Glutamatergic neuron (in vitro differentiated cells): ENCODE measurements at regions not wholly inside any gene's neighbourhood (a gene's known extent, or its start where the extent isn't known, plus 50 kb on each side); places are given as distances from the start of the nearest gene placed in this dataset.

Source experiments
- DNase-seq: peaks from one replicate; pipeline ENCODE4 v3.0.0; 2022
- H3K27ac Mint-ChIP-seq: one replicate; pipeline ENCODE4 v1.8.0; 2020; ENCODE audit warnings: mild to moderate bottlenecking, mixed read lengths, inconsistent platforms; ENCODE audit not compliant: unreplicated experiment
- H3K27me3 Mint-ChIP-seq: one replicate; pipeline ENCODE4 v1.8.0; 2020; ENCODE audit warnings: mild to moderate bottlenecking, moderate library complexity, mixed read lengths, inconsistent platforms; ENCODE audit not compliant: unreplicated experiment
- H3K36me3 Mint-ChIP-seq: one replicate; pipeline ENCODE4 v1.8.0; 2020; ENCODE audit warnings: mild to moderate bottlenecking, mixed read lengths, inconsistent platforms; ENCODE audit not compliant: unreplicated experiment
- H3K4me1 Mint-ChIP-seq: one replicate; pipeline ENCODE4 v1.8.0; 2020; ENCODE audit warnings: mild to moderate bottlenecking, low read depth, mixed read lengths, inconsistent platforms; ENCODE audit not compliant: unreplicated experiment
- H3K4me3 Mint-ChIP-seq: one replicate; pipeline ENCODE4 v1.8.0; 2020; ENCODE audit warnings: mild to moderate bottlenecking, mixed read lengths, inconsistent platforms; ENCODE audit not compliant: unreplicated experiment
- H3K9me3 Mint-ChIP-seq: one replicate; pipeline ENCODE4 v1.8.0; 2020; ENCODE audit warnings: mild to moderate bottlenecking, moderate library complexity, mixed read lengths, inconsistent platforms; ENCODE audit not compliant: unreplicated experiment
- CTCF ChIP-seq: fragments of 200-600 bp; sonication (generic); IDR thresholded peaks from one replicate; pipeline ENCODE4 v1.5.0; 2021; ENCODE audit not compliant: partially characterized antibody, unreplicated experiment

DNA sequence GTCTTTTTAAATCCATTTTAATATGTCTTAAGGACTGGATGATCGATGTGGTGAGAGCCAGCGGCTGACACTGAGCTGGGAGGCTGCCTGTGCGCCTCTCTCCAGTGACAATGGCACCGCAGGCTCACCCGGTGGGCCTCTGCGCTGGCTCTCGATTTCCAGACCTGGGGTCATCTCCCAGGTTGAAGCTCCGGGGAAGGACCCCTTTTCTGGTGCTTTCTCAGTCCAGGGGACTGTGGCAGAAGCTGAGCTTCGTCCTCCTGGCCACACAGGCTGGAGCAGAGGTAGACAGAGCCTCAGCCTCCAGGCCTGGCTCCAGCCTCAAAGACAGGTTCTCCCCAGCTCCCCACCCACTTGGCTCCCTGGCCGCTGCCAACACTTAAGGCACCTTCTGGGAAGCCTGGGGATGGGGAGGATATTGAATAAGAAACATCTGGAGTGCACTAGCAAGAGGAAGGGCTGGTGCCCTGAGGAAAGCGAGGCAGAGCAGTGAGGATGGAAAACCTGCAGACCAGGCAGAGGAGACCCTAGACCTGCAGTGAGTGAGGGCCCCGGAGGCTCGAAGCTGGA, 154.2 kb upstream of the SMAD3 start:
- Mint-ChIP-seq H3K4me1 (no peaks in the 10 kb centered on the region), H3K4me3 (no peak overlapping the region), H3K27ac (no peak overlapping the region), H3K36me3 (no peaks in the 10 kb centered on the region), H3K9me3 (peaks cover 3% of the 10 kb centered on the region), H3K27me3 (peaks cover 2% of the 10 kb centered on the region)
- TF ChIP-seq CTCF, result no peak
- no peak for DNase-seq

DNA sequence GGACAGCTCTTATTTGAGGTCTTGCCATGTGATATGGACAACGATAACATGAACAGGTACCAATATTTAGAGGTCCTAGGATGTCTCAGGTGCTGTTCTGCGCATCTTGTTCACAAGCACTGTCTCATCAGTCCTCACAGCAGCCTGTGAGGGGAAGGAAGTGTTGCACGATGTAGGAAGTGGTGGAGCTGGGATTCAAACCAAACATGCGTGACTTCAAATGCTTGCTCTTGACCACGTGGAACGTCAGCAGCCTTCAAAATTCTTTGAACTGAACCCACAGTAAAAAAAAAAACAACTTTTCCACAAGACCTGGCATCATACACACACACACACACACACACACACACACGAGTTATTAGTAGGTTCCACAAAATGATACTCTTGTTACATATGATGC, 153.4 kb upstream of the SMAD3 start:
- Mint-ChIP-seq H3K27ac (no peak overlapping the region), H3K27me3 (peaks cover 2% of the 10 kb centered on the region), H3K9me3 (peaks cover 3% of the 10 kb centered on the region), H3K4me1 (no peaks in the 10 kb centered on the region), H3K4me3 (no peak overlapping the region), H3K36me3 (no peaks in the 10 kb centered on the region)
- DNase-seq, result no peak
- TF ChIP-seq CTCF, result no peak

DNA sequence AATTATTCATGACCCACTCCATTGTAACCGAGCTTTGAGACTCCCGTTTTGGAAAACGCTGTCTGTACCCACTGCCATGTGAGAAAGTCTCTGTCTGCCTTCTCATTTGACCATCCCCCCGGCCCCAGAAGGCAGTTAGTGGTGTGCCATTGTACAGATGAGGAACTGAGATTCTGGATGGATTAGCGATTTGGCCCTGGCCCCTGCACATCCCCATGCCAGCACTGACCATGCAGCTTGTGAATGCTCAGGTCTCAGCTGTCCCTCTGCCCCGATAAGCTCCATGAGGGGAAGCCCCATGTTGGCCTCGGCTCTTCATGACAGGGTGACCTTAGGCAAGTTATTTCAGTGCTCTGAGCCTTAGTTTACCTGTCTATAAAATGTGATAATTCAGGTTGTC, 153.0 kb upstream of the SMAD3 start:
- no peaks in the 10 kb centered on the region for H3K36me3 Mint-ChIP-seq
- peaks cover 3% of the 10 kb centered on the region for H3K9me3 Mint-ChIP-seq
- no peak for TF ChIP-seq CTCF
- no peaks in the 10 kb centered on the region for H3K4me1 Mint-ChIP-seq
- peaks cover 2% of the 10 kb centered on the region for H3K27me3 Mint-ChIP-seq
- no peak overlapping the region for H3K27ac Mint-ChIP-seq
- H3K4me3 Mint-ChIP-seq, result no peak overlapping the region
- DNase-seq, result no peak

GRCh38 chr15:66917904-66918448, 147.4 kb upstream of the SMAD3 start:
- TF ChIP-seq CTCF, result no peak
- Mint-ChIP-seq H3K27me3 (peaks cover 4% of the 10 kb centered on the region), H3K36me3 (peaks cover 6% of the 10 kb centered on the region), H3K4me3 (no peak overlapping the region), H3K4me1 (no peaks in the 10 kb centered on the region), H3K27ac (no peak overlapping the region), H3K9me3 (peaks cover 5% of the 10 kb centered on the region)
- no peak for DNase-seq

GRCh38 chr15:66919421-66919820, 146.0 kb upstream of the SMAD3 start:
- TF ChIP-seq CTCF, result no peak
- Mint-ChIP-seq H3K36me3 (peaks cover 8% of the 10 kb centered on the region), H3K4me3 (no peak overlapping the region), H3K4me1 (no peaks in the 10 kb centered on the region), H3K9me3 (peaks cover 5% of the 10 kb centered on the region), H3K27me3 (peaks cover 4% of the 10 kb centered on the region), H3K27ac (no peak overlapping the region)
- no peak for DNase-seq
